EL (cell line): ENCODE measurements at regions not wholly inside any gene's neighbourhood (a gene's known extent, or its start where the extent isn't known, plus 50 kb on each side); places are given as distances from the start of the nearest gene placed in this dataset.

Source experiments
- DNase-seq: peaks from one replicate; pipeline ENCODE4 v3.0.0-alpha.2; 2016

DNA sequence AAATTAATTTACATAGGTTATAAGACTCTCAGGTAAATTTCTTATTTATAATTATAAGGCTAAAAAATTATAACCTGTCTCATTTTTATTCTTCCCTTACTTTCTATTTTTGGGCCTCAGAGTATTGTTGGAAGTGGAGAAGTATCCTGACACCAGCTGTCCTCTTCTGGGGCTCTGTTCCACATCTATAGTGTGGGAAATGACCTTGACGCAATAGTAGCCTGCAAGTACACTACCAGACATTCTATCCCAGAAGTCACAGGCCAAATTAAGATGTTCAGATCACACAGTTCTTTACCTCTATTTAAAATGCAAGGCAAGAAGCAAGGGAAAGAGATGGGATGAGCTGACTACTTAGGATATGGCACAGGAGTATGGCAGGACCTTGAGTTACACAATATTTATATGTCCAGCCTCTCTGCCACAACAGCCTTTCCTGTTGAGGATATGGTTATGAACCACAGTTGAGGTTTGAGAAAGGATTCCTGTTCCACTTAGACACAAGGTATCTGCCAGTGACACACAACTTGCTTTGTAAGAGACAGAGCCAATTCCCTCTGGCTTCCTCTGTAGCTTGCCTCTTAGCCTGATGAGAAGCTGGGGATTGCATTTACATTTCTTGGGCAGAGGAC is 158.0 kb upstream of the IL12A start:
- DNase-seq, result peak; percentile 43

DNA sequence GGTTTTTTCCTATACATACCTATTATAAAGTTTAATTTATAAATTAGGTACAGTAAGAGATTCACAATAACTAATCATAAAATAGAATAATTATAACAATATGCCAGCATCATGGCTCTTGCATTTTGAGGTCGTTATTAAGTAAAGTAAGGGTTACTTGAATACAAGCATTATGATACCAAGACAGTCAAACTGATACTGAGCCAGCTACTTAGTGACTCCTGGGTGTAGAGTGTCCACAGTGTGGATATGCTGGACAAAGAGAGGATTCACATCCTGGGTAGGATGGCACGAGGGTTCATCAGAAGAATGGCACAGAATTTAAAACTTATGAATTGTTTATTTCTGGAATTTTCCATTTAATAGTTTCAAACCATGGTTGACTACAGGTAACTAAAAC is 157.2 kb upstream of the IL12A start:
- no peak for DNase-seq

DNA sequence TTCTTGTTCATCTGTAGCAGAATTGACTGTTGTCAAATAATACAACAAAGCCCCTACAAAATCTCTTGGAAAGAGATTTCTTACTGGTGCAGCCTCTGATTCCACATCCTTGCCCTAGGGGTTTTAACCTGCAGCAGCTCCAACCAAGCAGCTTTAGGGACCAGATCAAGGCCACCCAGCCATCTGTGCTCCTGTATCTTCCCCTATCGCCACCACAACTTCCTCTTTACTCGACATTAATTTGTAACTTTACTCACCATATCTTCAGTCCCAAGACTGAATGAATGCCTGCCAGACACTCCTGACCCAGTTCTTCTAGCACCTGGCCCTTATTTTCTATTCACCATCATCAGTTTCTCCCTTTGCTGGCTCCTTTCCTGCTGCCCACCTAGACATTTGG is 156.6 kb upstream of the IL12A start:
- DNase-seq, result no peak

DNA sequence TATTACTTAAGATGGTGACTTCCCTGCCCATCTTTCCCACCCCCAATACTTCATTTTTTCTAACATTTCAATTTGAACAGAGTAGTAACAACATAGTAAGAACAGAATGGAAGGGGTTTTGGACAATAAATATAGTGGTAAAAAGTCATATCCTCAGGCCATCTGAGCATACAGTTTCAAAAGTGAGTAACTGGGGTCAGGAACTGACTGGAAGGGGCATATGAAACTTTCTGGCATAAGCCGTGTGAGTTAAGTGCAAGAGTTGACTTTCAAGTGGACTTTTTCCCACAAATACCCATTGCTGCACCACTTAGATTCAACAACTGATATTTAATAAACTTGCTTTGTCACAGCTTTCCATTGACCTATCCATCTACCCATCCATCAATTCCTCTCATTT is 153.5 kb upstream of the IL12A start:
- DNase-seq, result peak; percentile 36

DNA sequence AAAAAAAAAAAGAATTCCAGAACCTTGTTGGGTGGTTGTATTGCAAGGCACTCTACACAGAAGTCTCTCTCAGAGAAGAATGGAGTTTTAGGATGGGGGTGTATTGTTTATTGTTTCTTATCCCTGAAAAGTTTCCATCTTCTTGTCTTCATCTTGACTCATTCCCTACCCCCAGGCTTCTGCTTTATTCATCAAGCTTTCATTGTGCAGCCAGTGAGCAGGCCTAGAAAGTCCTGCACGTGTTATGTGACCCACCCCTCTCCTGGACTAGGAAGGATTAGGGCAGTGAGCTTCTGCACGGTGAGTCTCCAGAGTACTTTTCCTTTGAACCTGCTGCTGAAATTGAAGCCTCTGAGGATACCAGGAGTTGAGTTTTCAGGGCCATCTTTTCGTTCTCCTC is 150.9 kb upstream of the IL12A start:
- DNase-seq, result no peak

DNA sequence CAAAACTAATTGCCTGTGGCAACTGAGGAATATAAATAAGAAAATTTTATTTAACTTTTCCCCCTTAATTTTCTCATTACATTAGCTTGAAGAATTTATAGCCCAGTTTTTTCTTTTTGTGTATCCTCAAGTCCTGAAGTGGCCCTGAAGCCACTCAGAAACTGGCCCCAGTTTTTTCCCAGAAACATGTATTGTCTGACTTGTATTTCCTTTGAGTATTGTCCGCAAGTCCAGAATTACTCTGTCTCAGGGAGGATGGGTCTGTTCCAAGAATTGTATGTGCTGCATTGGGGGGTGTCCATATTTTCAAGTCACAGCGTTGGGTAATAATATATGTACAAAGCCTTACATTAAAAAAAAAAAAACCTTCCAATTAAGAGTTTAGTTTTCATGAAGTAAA is 149.7 kb upstream of the IL12A start:
- DNase-seq, result no peak

DNA sequence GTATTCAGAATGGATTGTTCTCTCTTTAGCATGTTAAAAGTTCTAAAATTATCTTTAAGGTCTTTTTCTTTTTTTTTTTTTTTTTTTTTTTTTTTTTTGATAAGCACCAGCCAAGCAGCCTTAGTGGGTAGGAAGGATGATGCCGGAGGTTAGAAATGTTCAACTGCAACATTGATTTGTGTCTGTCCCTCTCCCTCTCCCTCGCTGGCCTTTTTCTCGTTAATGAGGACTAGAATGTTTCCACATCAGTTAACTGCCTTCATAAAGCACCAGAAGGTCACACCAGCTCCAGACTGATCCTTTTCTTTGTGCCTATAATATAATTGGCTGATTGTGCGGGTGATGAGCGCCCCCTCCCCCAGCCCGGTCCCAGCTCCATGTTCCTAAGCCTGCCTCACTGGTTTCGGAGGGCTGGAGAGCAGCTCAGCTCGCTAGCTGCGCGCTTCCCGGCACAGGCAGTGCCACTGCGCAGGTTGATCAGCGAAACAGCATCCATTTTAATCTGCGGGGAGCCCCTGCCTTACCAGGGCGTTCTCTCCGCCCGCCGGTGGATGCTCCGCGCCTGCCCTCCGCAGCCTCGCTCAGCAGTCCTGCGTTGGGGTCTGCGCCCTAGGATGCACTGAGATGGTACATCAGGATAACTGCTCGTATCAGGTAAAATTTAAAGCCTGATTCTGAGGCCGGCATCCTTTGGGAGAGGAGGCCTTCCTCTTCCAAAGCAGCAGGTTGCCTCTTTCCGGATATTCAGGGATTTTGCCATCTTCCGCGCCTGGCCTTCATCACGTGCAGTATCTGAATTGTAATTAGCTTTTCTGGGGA is 148.9 kb upstream of the IL12A start, which contains the start of gene SCHIP1:
TSS of gene SCHIP1 (plus strand) at position 301 of the 819 bp plus-strand sequence.
- DNase-seq, result no peak

DNA sequence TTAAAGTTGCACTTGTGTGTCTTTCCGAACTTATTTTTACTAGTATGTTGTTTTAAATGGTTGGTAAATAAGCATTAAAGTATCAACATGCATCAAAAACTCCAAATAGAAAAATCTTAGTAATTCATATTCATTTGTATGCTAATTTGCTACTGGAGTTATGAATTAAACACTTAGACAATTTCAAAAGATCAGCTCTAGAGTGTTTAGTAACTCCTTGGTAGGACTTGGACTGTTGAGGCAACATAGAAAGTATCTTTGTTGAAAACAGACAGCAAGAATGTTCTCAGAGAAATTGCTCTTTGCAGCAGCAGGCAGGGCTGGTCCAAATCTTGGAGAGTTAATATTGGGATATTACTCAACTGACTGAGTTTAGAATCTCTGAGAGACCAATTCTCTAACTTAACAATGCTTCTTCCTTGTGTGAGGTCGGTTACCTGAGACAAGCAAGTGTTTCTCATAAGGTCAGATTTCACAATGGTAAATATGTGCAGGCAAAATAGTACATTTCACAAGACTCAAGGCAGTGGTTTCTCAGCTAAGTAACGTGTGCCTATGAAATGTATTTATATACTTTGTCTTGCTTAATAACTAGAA is 147.8 kb upstream of the IL12A start:
- no peak for DNase-seq

DNA sequence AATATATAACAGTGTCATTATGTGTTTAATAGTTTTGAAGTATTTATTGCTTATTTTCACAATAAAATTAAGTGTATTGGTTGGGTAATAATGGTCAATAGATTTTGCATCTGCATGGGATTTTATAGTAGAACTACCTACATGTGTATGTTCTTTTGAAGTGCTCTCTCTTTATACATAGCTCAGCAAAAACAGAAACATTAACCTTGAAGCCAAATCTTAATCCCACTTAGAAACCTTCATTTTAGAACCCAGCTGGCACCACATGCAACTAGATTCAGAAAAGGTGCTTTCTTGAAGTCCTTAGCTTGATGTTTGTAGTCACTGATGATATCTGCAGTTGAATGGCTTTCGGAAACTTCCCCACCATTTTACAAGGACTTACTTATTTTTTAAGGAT is 146.9 kb upstream of the IL12A start:
- no peak for DNase-seq

DNA sequence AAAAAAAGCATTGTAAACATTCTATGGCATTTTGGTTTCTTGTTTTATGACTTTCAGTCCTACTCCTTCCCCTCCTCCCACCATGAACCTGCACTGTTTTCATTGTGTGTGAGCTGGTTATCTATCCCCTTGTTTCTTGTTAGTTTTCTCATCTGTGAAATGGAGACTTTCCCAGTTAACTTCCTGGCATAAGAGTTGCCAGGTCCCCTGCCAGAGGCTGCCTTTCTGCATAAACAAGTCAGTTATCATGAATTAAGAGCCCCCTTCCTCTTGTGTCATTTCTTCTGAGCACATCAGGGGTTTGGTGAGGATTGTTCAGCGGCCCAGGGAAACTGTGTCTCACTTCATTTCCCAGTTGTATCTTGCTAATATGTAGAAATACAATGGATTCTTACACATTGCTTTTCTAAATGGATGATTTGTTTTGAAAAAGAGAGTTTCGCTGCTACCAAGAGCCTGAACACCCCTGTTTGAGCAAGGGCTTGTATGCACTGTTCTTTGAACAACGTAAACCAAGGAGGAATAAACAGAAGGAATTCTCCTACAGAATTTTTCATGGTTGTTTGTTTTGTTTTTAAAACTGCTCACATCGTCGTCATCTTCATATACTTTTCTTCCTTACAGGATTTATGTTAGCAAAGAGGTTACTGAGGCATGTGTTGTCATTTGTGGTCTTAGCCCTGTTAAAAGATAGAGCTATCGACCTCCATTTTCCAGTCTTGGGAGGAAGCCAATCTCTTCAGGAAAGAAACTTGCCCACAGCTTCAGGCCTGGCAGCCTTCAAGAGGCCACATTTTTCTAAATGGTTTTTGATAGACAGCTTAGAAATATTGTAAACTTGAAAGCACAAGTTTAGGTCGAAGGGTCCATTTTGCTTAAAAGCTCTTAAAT is 144.6 kb upstream of the IL12A start:
- DNase-seq, result no peak

DNA sequence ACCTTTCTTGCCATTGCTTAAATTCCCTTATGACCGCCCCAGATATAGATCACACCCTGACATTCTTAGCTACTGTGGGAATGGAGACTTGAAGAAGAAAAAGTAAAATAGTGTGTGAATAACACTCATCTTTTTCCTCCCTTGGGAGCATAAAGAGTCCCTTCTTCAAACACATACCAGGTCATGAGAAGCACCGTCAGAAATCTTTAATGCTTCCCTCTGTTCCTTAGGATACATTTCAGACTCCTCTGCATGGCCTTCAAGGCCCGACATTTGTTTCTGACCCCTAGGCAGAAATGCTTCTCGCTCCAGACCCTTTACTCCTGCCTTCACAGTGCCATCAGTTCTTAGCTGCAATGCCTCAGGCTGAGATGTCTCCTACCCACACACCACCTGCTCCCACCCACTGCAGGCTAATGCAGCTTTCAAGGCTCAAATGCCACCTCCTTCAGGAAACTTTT is 143.8 kb upstream of the IL12A start:
- DNase-seq, result no peak

DNA sequence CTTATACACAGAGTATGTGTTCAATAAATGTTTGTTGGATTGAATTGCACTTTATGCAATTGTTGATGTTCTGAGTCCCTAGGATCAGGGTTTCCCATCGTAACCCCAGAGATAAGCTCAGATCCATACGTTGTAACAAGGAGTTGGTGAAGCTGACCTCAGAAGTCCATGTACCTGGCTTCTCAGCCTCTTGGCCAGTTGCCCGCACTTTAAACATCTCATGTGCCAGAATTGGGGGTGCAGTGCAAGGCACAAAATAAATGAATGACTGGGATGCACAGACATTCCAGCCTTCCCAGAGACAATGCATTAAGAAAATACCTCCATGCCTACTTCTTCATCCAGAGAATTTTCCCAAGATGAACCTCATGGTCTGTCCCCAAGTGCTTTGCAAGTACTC is 142.9 kb upstream of the IL12A start:
- no peak for DNase-seq

DNA sequence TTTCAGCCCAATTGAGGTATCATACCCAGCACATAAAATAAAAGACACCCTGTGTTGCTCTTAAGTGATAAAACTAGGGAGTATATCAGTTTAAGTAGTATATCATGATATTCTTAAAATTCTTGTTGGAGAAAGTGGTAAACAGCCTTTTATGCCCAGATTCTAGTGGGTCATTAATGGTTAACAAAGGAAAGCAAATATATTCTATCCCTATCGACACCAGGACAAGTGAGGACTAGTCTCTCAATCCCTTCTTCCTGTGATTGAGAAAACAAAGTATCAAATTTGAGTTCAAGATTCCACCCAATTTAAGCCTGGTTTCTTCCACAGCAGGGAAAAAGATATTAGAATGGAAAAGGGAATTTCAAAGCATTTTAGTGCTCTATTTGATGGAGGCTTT is 142.4 kb upstream of the IL12A start:
- DNase-seq, result no peak

DNA sequence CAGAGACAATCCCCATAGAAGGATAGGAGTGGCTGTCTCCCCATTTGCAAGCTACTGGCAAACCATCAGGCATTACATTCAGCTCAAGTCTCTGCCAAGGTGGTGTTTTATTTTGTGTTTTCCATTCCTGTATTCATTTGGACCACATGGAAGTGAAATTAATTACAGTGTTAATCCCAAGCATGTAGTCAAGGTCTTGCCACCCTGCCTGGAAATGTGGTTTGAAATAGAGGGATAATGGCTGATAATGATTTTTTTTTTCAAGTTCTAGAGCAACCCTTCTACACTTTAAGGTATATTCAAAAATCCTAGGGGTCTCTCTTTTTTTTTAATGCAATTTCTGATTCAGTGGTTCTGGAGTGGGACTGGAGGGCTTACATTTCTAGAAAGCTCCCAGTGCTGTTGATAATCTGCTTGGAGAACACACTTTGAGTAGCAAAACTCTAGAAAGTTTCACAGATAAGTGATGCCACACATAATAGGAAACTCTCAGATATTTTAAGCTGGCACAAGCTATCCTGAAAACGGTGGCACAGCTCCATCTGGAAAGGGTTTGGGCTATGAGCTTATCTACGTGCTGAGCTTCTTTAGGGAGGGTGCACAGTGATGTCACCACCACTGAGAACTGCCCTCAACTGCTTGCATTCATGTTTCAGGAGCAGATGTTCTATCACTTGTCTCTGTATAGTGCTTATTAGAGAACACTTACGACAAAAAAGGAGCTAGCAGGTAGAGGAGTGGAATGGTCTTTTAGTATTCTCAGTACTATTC is 140.1 kb upstream of the IL12A start:
- no peak for DNase-seq

DNA sequence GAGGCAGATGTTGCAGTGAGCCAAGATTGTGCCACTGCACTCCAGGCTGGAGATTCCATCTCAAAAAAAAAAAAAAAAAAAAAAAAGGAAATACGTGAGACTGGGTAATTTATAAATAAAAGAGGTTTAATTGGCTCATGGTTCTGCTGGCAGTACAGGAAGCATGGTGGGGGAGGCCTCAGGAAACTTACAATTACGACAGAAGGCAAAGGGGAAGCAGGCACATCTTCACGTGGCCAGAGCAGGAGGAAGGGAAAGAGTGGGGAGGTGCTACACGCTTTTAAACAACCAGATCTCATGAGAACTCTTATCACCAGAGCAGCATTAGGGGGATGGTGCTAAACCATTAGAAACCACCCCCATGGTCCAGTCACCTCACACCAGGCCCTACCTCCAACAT is 138.2 kb upstream of the IL12A start:
- no peak for DNase-seq

DNA sequence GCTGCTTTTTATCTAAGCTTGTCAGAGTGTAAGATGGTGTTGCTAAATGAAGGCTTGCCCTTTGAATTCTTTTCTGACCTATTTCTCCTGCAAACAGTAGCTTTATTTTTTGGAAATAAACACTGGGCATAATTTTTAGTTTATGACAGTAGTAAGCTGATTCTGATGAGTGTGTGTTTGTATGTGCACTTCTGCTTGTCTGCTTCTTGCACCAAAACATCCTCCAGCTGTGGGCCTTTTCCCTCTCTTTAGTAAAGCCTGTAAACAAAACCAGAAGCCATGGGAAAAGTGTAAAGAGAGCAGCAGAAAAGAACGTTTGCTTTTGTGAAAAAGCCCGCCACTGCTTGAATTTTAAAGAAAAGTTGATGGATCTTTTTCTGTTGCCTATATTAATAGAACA is 136.4 kb upstream of the IL12A start:
- no peak for DNase-seq

DNA sequence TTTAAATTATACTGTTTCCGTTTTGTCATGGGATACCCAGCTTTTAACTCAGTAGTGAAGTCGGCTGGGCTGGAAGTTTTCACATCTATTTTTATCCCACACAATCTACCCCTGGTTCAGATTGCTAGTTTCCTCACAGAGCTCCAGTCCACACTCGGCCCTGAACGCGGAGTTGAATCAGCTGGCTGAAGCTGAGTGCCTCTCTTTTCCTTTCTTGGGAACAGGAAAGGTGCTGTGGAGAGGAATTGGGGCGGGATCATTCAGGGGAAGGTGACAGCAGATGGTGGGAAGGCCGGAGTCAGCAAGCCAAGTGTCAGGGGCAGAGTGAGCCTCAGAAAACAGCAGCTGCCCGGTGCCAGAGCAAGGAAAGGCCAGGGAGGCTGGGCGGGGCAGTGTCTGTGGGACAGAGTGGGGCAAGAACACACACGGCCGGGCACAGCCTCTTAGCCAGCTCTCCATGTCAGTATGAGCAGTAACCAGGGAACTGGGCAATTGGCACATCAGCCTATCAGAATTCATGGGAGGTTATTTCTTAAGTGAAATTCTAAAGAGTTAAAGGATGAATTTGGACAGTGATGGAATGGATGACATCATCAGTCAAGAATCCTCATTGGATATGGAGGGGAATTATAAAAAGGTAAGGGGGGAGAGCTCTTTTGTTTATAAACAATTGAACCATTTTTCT is 135.7 kb upstream of the IL12A start:
- peak; percentile 83 for DNase-seq

DNA sequence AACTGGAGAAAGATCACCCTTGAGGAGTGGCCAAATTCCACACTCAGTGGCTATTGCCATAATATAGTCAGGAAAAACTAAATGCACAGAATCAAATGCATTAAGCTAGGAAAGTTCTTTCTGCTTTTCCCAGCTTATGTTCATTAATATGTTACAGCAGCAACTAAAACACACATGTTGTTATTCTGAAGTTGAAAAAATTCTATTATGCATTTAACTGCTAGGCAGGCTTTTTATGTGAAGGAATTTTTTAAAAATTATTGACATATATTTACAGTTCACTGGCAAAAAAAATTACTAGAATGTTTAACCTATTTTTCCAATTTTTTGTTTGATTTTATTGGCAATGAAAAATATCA is 135.2 kb upstream of the IL12A start:
- no peak for DNase-seq

DNA sequence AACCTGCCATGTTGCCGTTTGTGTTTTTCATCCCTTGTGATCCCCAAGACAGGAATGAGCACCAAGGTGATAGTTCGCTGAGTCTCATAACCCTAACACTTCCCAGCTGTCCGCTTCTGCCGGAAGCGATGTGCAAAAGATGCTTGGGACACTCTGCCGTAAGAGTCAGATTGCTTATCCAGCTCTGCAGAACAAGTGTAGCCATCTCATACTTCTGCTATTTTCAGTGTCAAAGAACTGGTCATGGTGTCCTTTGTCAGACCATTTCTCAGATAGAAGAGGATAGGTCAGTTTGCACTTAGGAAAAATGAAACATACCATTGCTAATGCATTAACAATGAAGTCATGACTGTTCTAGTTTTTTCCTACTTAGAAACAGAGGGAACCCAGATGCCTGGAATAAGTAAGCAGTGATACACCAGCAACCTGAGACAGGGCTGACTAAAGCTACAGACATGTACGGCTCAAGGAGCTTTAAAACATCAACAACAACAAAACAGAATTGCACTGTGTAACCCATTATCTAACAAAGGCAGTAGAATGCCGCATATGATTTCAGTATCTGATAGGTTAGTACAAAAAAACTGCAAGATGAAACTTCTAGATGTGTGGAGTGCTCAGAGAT is 134.0 kb upstream of the IL12A start:
- DNase-seq, result peak; percentile 98

DNA sequence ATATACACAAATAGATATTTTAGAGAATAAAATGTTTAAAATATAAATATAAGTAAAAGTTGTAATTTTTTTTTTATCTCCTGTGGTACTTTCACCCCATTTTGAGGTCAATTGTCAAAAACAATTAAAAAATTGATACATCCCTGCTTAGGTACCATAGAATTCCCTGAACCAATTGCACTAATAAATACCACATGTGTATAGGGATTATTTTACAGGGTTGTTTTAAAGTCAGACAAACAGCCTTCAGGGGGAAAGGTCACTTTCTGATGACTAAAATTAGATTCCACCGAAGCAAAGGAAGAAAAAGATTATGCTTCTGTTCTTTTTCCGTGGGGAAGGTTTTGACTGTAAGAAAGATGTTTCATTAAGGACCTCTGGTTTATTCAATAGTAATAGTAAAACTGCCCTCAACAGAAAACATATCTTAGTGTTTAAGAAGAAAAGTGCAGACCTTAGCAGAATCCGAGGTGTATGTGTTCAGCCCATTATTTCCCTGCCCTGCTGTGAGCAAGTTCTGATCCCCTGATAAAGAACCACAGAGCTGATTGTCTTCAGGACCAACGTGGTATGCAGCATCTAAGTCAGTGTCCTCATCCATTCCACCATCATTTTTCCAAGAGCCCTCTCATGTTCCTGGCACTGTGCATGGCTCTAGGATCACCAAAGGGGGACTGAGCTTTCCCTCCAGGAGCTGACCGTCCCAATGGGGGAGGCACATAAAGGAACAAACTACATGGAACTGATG is 132.9 kb upstream of the IL12A start:
- DNase-seq, result peak; percentile 57
